A673 (cell line): ENCODE measurements at regions not wholly inside any gene's neighbourhood (a gene's known extent, or its start where the extent isn't known, plus 50 kb on each side); places are given as distances from the start of the nearest gene placed in this dataset.

Source experiments
- BruUV-seq: library from RNA; stranded (reverse); fragments of 400-500 nt; replicated peaks from 2 replicates; lab custom pipeline; 2021; lab: Mats Ljungman, UMichigan
- CTCF ChIA-PET: fragments of 300-600 bp; sonication (Branson Sonifier 250); formaldehyde crosslinking; loops from one replicate; lab custom pipeline; 2022; ENCODE audit warnings: antibody characterized with exemption; lab: Charles Lee
- POLR2A ChIA-PET: fragments of 300-600 bp; sonication (Branson Sonifier 250); formaldehyde crosslinking; loops from one replicate; lab custom pipeline; 2022; ENCODE audit warnings: antibody characterized with exemption; ENCODE audit not compliant: low non-redundant PET; lab: Charles Lee
- DNase-seq: peaks from one replicate; pipeline ENCODE4 v3.0.0-alpha.2; 2015; ENCODE audit warnings: low spot score
- H3K27ac ChIP-seq: fragments of 200-600 bp; sonication (generic); 2 replicates; pipeline ENCODE4 v1.5.1; 2016; ENCODE audit warnings: mixed run types, low read depth, mild to moderate bottlenecking, mixed read lengths, antibody characterized with exemption, low read length; ENCODE audit not compliant: poor library complexity, severe bottlenecking
- H3K27me3 ChIP-seq: fragments of 200-600 bp; sonication (generic); replicated peaks from 2 replicates; pipeline ENCODE4 v1.6.1; 2017; ENCODE audit warnings: mixed run types, low read depth, mild to moderate bottlenecking, mixed read lengths, antibody characterized with exemption, low read length; ENCODE audit not compliant: insufficient read depth, poor library complexity
- H3K36me3 ChIP-seq: fragments of 200-600 bp; sonication (generic); 2 replicates; pipeline ENCODE4 v1.6.1; 2016; ENCODE audit warnings: mixed run types, mild to moderate bottlenecking, mixed read lengths, antibody characterized with exemption, low read length; ENCODE audit not compliant: insufficient read depth, poor library complexity, severe bottlenecking
- H3K4me1 ChIP-seq: fragments of 200-600 bp; sonication (generic); 2 replicates; pipeline ENCODE4 v1.6.1; 2017; ENCODE audit warnings: mixed run types, mild to moderate bottlenecking, mixed read lengths, antibody characterized with exemption, low read length; ENCODE audit not compliant: insufficient read depth, poor library complexity, severe bottlenecking
- H3K4me3 ChIP-seq: fragments of 200-600 bp; sonication (generic); 2 replicates; pipeline ENCODE4 v1.5.1; 2016; ENCODE audit warnings: low read depth, mixed run types, mild to moderate bottlenecking, mixed read lengths, low read length; ENCODE audit not compliant: poor library complexity, severe bottlenecking
- H3K9me3 ChIP-seq: fragments of 200-600 bp; sonication (generic); 2 replicates; pipeline ENCODE4 v1.6.1; 2016; ENCODE audit warnings: mixed run types, low read depth, mild to moderate bottlenecking, mixed read lengths, antibody characterized with exemption, low read length; ENCODE audit not compliant: poor library complexity, severe bottlenecking
- EZH2 ChIP-seq: fragments of 200-600 bp; sonication (generic); IDR thresholded peaks from 2 replicates; pipeline ENCODE4 v1.6.1; 2017; ENCODE audit warnings: borderline replicate concordance, low read depth, mild to moderate bottlenecking, mixed read lengths, antibody characterized with exemption, low read length; ENCODE audit not compliant: poor library complexity, severe bottlenecking
- intact Hi-C: fragments of 100-400 bp; cut with micrococcal nuclease; formaldehyde crosslinking; loops from one replicate; pipeline ENCODE4 v1.10.0; 2022; ENCODE audit not compliant: unreplicated experiment
- TF ChIP-seq, protein P1 (sequence below): fragments of 300-800, 200-600 bp; sonication (generic); conservative IDR thresholded peaks from 2 replicates; pipeline ENCODE4 v1.5.1; 2017; ENCODE audit warnings: low read depth, mild to moderate bottlenecking, antibody characterized with exemption, low read length, moderate library complexity, mixed read lengths

DNA sequence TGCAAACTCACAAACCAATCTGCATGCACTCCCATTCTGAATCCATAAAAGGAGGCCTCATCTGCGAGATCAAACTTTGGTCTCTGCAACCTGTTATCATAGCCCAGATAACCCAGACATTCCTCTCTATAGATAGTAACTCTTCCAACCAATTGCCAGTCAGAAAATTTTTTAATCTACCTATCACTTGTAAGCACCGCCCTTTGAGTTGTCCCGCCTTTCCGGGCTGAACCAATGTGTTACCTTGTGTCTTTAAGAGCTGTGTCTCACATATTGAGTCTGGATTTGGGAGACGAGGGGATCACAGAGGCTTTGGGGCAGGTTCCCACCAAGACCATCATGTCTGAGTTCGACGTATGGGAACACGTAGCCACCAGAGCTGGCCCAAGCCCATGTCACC lies 91.1 kb upstream of the PPP1R26 start:
- Histone ChIP-seq H3K27ac (no peak overlapping the region), H3K27me3 (no peaks in the 10 kb centered on the region), H3K36me3 (no peaks in the 10 kb centered on the region), H3K4me1 (no peaks in the 10 kb centered on the region), H3K4me3 (no peak overlapping the region), H3K9me3 (no peaks in the 10 kb centered on the region)
- intact Hi-C loops = no loop called here
- POLR2A ChIA-PET = no interaction called here
- DNase-seq = no peak
- CTCF ChIA-PET = no interaction called here
- TF ChIP-seq, protein P1, sequence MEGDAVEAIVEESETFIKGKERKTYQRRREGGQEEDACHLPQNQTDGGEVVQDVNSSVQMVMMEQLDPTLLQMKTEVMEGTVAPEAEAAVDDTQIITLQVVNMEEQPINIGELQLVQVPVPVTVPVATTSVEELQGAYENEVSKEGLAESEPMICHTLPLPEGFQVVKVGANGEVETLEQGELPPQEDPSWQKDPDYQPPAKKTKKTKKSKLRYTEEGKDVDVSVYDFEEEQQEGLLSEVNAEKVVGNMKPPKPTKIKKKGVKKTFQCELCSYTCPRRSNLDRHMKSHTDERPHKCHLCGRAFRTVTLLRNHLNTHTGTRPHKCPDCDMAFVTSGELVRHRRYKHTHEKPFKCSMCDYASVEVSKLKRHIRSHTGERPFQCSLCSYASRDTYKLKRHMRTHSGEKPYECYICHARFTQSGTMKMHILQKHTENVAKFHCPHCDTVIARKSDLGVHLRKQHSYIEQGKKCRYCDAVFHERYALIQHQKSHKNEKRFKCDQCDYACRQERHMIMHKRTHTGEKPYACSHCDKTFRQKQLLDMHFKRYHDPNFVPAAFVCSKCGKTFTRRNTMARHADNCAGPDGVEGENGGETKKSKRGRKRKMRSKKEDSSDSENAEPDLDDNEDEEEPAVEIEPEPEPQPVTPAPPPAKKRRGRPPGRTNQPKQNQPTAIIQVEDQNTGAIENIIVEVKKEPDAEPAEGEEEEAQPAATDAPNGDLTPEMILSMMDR = no peak
- TF ChIP-seq EZH2 = no peak
- BruUV-seq = no TSS peak

DNA sequence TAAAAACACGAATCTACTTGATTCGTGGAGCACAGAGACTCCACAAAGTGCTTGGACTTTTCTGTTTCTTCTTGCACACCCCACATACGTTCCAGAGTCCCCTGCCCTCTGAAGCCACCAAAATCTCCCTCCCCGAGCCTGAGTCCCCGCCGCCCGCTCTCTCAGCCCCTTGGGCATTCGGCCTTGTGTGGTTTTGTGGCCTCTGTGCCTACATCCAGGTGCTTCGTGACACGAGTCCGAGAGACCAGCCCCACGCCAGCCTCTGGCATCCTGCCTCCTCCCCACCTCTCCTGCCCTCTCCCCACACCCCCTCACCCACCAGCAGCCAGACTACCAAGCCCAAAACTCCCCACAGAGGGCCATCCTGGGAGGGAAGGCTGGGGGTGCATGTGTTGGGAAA lies 87.8 kb upstream of the PPP1R26 start:
- TF ChIP-seq, protein P1 = no peak
- no peak for TF ChIP-seq EZH2
- Histone ChIP-seq H3K27me3 (no peaks in the 10 kb centered on the region), H3K4me1 (no peaks in the 10 kb centered on the region), H3K4me3 (no peak overlapping the region), H3K36me3 (no peaks in the 10 kb centered on the region), H3K9me3 (peaks cover 10% of the 10 kb centered on the region), H3K27ac (no peak overlapping the region)
- intact Hi-C loops = no loop called here
- POLR2A ChIA-PET = no interaction called here
- DNase-seq = no peak
- CTCF ChIA-PET = no interaction called here
- BruUV-seq = no TSS peak

DNA sequence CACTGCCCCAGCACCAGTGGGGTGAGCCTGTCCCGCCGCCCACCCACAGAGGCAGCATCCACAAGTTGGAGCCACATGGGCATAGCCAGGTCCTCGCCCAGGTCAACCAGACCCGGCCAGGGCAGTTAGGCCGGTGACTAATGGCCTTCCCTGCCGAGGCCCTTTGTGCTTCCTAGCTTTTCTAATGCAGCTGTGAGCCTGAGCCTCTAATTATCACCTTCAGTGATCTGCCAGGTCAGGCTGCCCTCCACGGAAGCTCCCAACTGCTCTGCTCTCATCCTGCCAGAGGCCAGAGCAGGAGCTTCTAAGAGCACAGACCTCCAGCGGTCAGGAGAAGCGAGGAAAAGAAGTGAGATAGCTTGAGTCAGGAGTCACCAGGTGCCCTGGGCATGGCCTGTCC lies 87.1 kb upstream of the PPP1R26 start:
- H3K27ac ChIP-seq = no peak overlapping the region
- intact Hi-C loops = no loop called here
- H3K4me3 ChIP-seq = no peak overlapping the region
- TF ChIP-seq, protein P1 = no peak
- no peak for TF ChIP-seq EZH2
- H3K27me3 ChIP-seq = no peaks in the 10 kb centered on the region
- no peaks in the 10 kb centered on the region for H3K4me1 ChIP-seq
- BruUV-seq = no TSS peak
- DNase-seq = no peak
- H3K36me3 ChIP-seq = no peaks in the 10 kb centered on the region
- CTCF ChIA-PET = no interaction called here
- peaks cover 13% of the 10 kb centered on the region for H3K9me3 ChIP-seq
- POLR2A ChIA-PET = no interaction called here
